ENCODE measurements at regions not wholly inside any gene's neighbourhood (a gene's known extent, or its start where the extent isn't known, plus 50 kb on each side); places are given as distances from the start of the nearest gene placed in this dataset.

DNA sequence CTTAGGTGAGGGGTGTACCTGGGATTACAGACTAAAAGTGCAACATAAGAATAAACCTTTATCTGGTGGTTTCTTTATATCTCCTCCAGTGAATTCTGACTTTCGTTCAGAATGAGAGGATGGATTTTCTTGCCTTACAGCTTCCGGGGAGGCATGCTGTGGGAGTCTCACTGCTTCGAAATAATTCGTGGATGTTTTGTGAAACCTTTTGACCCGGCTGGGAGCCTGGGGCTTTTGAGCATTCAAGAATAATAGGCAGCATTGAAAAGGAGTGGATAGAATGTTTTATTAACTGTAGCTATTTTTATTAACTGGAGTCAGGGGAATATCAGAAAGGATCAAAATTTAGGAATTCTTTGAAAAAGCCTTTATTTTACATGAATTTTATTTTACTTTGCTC is 149.1 kb downstream of the RWDD3 start:
- no peak for DNase-seq
- H3K4me1 Mint-ChIP-seq, result no peaks in the 10 kb centered on the region
- 91% methylated on average over 4 of the region's 5 CpGs for WGBS (ENCODE audit: insufficient coverage)
- Histone ChIP-seq H4K20me1 (ENCODE audit: insufficient read depth, low read length) (no peaks in the 10 kb centered on the region), H3K4me3 (replicated peaks in 1 of 3; ENCODE audit: low read depth in 2 of 3, low read length in 3 of 3) (no peak overlapping the region), H3K36me3 (replicated peaks in 1 of 2; ENCODE audit: control insufficient read depth in 1 of 2, insufficient read depth in 2 of 2, low read length in 2 of 2) (no peaks in the 10 kb centered on the region), H3K4me2 (replicated peaks; ENCODE audit: extremely low read depth, low read length, poor library complexity, severe bottlenecking) (no peak overlapping the region), H3K9me3 (replicated peaks in 1 of 2; ENCODE audit: control insufficient read depth in 1 of 2, insufficient read depth in 1 of 2, low read length in 2 of 2) (peaks cover 0 to 4% of the 10 kb centered on the region in 2 donors), H3K4me1 (ENCODE audit: control insufficient read depth in 1 of 2, insufficient read depth in 2 of 2, low read length in 2 of 2) (no peaks in the 10 kb centered on the region), H2AFZ (ENCODE audit: insufficient read depth, low read depth, low read length, poor library complexity, severe bottlenecking) (no peak overlapping the region), H3K27ac (ENCODE audit: low read depth in 1 of 2, low read length in 2 of 2) (no peak overlapping the region), H3K27me3 (ENCODE audit: control insufficient read depth in 2 of 2, insufficient read depth in 2 of 2, low read length in 2 of 2) (no peaks in the 10 kb centered on the region), H3K9ac (ENCODE audit: insufficient read depth, low read length, poor library complexity, severe bottlenecking) (no peak overlapping the region), H3K79me2 (ENCODE audit: insufficient read depth, low read length) (no peaks in the 10 kb centered on the region)
- intact Hi-C loops (cut with micrococcal nuclease), result no loop called here
- H3K27me3 Mint-ChIP-seq (ENCODE audit: low read depth in 3 of 3), result peaks cover 0 to 1% (median 0%) of the 10 kb centered on the region in 3 donors
- TF ChIP-seq, protein P1, sequence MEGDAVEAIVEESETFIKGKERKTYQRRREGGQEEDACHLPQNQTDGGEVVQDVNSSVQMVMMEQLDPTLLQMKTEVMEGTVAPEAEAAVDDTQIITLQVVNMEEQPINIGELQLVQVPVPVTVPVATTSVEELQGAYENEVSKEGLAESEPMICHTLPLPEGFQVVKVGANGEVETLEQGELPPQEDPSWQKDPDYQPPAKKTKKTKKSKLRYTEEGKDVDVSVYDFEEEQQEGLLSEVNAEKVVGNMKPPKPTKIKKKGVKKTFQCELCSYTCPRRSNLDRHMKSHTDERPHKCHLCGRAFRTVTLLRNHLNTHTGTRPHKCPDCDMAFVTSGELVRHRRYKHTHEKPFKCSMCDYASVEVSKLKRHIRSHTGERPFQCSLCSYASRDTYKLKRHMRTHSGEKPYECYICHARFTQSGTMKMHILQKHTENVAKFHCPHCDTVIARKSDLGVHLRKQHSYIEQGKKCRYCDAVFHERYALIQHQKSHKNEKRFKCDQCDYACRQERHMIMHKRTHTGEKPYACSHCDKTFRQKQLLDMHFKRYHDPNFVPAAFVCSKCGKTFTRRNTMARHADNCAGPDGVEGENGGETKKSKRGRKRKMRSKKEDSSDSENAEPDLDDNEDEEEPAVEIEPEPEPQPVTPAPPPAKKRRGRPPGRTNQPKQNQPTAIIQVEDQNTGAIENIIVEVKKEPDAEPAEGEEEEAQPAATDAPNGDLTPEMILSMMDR (IDR thresholded peaks at IDR 0.05), result no peak
- H3K36me3 Mint-ChIP-seq, result no peaks in the 10 kb centered on the region
- H3K27ac Mint-ChIP-seq, result no peak overlapping the region
- H3K9me3 Mint-ChIP-seq, result peaks cover 0 to 11% (median 2%) of the 10 kb centered on the region in 7 donors
- H3K4me3 Mint-ChIP-seq, result no peak overlapping the region

DNA sequence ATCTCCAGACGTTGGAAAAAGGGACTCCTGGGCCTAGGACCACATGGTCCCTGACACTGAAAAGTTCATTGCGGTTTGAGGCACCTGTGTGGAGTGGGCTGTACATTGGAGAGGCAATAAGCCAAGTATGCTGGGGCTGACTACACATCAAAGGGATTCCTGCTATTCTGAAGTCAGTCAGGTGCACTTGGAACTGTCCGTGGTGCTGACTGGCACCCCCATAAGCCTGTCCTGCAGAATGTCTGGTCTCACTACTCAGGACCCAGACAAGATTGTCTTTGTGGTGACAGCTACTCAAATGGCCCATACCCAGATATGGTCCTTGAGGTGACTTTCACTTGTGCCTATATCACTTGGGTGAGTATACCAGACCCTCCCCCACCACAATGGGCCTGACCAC is 150.6 kb downstream of the RWDD3 start:
- H3K36me3 Mint-ChIP-seq, result no peaks in the 10 kb centered on the region
- WGBS (ENCODE audit: insufficient coverage), result 13% methylated on average over 2 of the region's 3 CpGs
- TF ChIP-seq, protein P1 (IDR thresholded peaks at IDR 0.05), result no peak
- peaks cover 0 to 6% (median 0%) of the 10 kb centered on the region in 7 donors for H3K9me3 Mint-ChIP-seq
- H3K4me2 ChIP-seq (replicated peaks; ENCODE audit: extremely low read depth, low read length, poor library complexity, severe bottlenecking), result no peak overlapping the region
- no peak overlapping the region for H3K9ac ChIP-seq (ENCODE audit: insufficient read depth, low read length, poor library complexity, severe bottlenecking)
- H3K9me3 ChIP-seq (replicated peaks in 1 of 2; ENCODE audit: control insufficient read depth in 1 of 2, insufficient read depth in 1 of 2, low read length in 2 of 2), result no peaks in the 10 kb centered on the region
- no peaks in the 10 kb centered on the region for H4K20me1 ChIP-seq (ENCODE audit: insufficient read depth, low read length)
- no peak overlapping the region for H3K27ac ChIP-seq (ENCODE audit: low read depth in 1 of 2, low read length in 2 of 2)
- no peaks in the 10 kb centered on the region for H3K27me3 ChIP-seq (ENCODE audit: control insufficient read depth in 2 of 2, insufficient read depth in 2 of 2, low read length in 2 of 2)
- peaks cover 0 to 1% (median 0%) of the 10 kb centered on the region in 3 donors for H3K27me3 Mint-ChIP-seq (ENCODE audit: low read depth in 3 of 3)
- no peak overlapping the region for H3K27ac Mint-ChIP-seq
- no peak overlapping the region for H3K4me3 ChIP-seq (replicated peaks in 1 of 3; ENCODE audit: low read depth in 2 of 3, low read length in 3 of 3)
- no peak overlapping the region for H3K4me3 Mint-ChIP-seq
- H3K4me1 Mint-ChIP-seq, result no peaks in the 10 kb centered on the region
- H3K36me3 ChIP-seq (replicated peaks in 1 of 2; ENCODE audit: control insufficient read depth in 1 of 2, insufficient read depth in 2 of 2, low read length in 2 of 2), result no peaks in the 10 kb centered on the region
- H2AFZ ChIP-seq (ENCODE audit: insufficient read depth, low read depth, low read length, poor library complexity, severe bottlenecking), result no peak overlapping the region
- H3K79me2 ChIP-seq (ENCODE audit: insufficient read depth, low read length), result no peaks in the 10 kb centered on the region
- no peak for DNase-seq
- intact Hi-C loops (cut with micrococcal nuclease), result no loop called here
- no peaks in the 10 kb centered on the region for H3K4me1 ChIP-seq (ENCODE audit: control insufficient read depth in 1 of 2, insufficient read depth in 2 of 2, low read length in 2 of 2)

All from CD14-positive monocyte (primary cell).